Panc1 (cell line): ENCODE measurements at regions not wholly inside any gene's neighbourhood (a gene's known extent, or its start where the extent isn't known, plus 50 kb on each side); places are given as distances from the start of the nearest gene placed in this dataset.

Experiments
- ATAC-seq: fragments of 200-7000 bp; cut with Tn5 transposase; 2 replicates; pipeline ENCODE4 v1.9.1; 2020; ENCODE audit warnings: mild to moderate bottlenecking, moderate library complexity
- BruUV-seq: library from RNA; stranded (reverse); fragments of 400-500 nt; replicated peaks from 2 replicates; lab custom pipeline; 2021; lab: Mats Ljungman, UMichigan
- CTCF ChIA-PET: fragments of 300-600 bp; sonication (Branson Sonifier 250); formaldehyde crosslinking; loops from one replicate; lab custom pipeline; 2022; ENCODE audit warnings: antibody characterized with exemption; lab: Charles Lee
- POLR2A ChIA-PET: fragments of 300-600 bp; sonication (Branson Sonifier 250); formaldehyde crosslinking; loops from one replicate; lab custom pipeline; 2022; ENCODE audit warnings: antibody characterized with exemption; lab: Charles Lee
- DNase-seq: peaks from one replicate; pipeline ENCODE4 v3.0.0-alpha.2; 2010; ENCODE audit warnings: low read depth, low spot score
- H3K27ac ChIP-seq: 2 replicates; pipeline ENCODE4 v1.5.1; 2011; ENCODE audit warnings: mild to moderate bottlenecking, low read length, inconsistent platforms
- H3K27me3 ChIP-seq: fragments of 200-500 bp; sonication (Bioruptor generic); 2 replicates; pipeline ENCODE4 v1.6.0; 2014; ENCODE audit warnings: low read length, inconsistent platforms; ENCODE audit not compliant: control insufficient read depth, insufficient read depth
- H3K36me3 ChIP-seq: fragments of 200-500 bp; sonication (Bioruptor generic); 2 replicates; pipeline ENCODE4 v1.5.1; 2014; ENCODE audit warnings: inconsistent platforms, mild to moderate bottlenecking, low read length, moderate library complexity; ENCODE audit not compliant: control insufficient read depth, insufficient read depth
- H3K4me1 ChIP-seq: 2 replicates; pipeline ENCODE4 v1.5.1; 2011; ENCODE audit warnings: inconsistent platforms, mild to moderate bottlenecking, low read length, moderate library complexity; ENCODE audit not compliant: control insufficient read depth, insufficient read depth
- H3K4me3 ChIP-seq, 2 experiments: 2 replicates each; pipeline ENCODE4 v1.5.1; 2011 to 2012; ENCODE audit warnings: low read depth in 2 of 2, low read length in 2 of 2, mild to moderate bottlenecking in 2 of 2, inconsistent platforms in 1 of 2, moderate library complexity in 1 of 2
- H3K9me3 ChIP-seq: fragments of 200-500 bp; sonication (Bioruptor generic); 2 replicates; pipeline ENCODE4 v1.5.1; 2014; ENCODE audit warnings: low read depth, mild to moderate bottlenecking, inconsistent platforms, low read length, moderate library complexity; ENCODE audit not compliant: control insufficient read depth, insufficient read depth
- POLR2AphosphoS5 ChIP-seq: IDR thresholded peaks from 2 replicates; pipeline ENCODE4 v1.6.1; 2012; ENCODE audit warnings: mild to moderate bottlenecking, low read depth, low read length, moderate library complexity
- REST ChIP-seq, 2 experiments: IDR thresholded peaks; 2 replicates each; pipeline ENCODE4 v1.6.1; 2011 to 2012; ENCODE audit warnings: low read depth in 2 of 2, control low read depth in 1 of 2, low read length in 1 of 2, mild to moderate bottlenecking in 1 of 2, moderate library complexity in 1 of 2; ENCODE audit not compliant: insufficient read depth in 1 of 2
- SIN3A ChIP-seq: IDR thresholded peaks from 2 replicates; pipeline ENCODE4 v1.6.1; 2012; ENCODE audit warnings: low read depth, mild to moderate bottlenecking, low read length, moderate library complexity, borderline replicate concordance; ENCODE audit not compliant: insufficient read depth
- TCF7L2 ChIP-seq: IDR thresholded peaks from 2 replicates; pipeline ENCODE4 v1.6.1; 2011; ENCODE audit warnings: mild to moderate bottlenecking, low read depth, low read length, inconsistent platforms
- in situ Hi-C: cut with HindIII; loops from 2 replicates; pipeline ENCODE4 v1.10.0; 2016; ENCODE audit warnings: low sequenced_read_pairs, low pct_unique_long_range_greater_than_20kb
- intact Hi-C: fragments of 100-400 bp; cut with micrococcal nuclease; formaldehyde crosslinking; loops from one replicate; pipeline ENCODE4 v1.10.0; 2022; ENCODE audit not compliant: unreplicated experiment
- TF ChIP-seq, protein P1 (sequence below): fragments of 450-650 bp; IDR thresholded peaks from 2 replicates; pipeline ENCODE4 v1.5.1; 2017; ENCODE audit warnings: mild to moderate bottlenecking

DNA sequence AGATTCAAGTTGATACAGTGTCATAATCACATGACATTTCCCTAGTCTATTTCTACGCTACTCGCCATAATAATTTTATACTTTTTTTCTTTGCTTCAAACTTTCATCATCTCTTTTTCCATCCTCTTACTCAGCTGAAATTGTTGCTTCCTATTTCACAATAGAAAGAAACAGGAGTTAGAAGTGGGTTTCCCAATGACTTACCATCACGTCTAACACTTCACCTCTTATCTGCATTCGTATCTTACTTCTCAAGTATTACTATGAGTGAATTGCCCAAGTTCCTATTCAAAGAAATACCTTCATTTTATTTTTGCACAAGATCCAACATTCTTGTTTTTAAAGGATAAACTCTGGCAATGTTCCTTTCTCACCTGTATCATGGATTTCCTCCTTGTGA, 1539.9 kb downstream of the SI start:
- TF ChIP-seq POLR2AphosphoS5 (no peak), TCF7L2 (no peak), SIN3A (no peak), REST (IDR thresholded peaks at IDR 0.05; ENCODE audit: insufficient read depth in 1 of 2, low read depth in 2 of 2, low read length in 1 of 2) (no peak)
- TF ChIP-seq, protein P1, sequence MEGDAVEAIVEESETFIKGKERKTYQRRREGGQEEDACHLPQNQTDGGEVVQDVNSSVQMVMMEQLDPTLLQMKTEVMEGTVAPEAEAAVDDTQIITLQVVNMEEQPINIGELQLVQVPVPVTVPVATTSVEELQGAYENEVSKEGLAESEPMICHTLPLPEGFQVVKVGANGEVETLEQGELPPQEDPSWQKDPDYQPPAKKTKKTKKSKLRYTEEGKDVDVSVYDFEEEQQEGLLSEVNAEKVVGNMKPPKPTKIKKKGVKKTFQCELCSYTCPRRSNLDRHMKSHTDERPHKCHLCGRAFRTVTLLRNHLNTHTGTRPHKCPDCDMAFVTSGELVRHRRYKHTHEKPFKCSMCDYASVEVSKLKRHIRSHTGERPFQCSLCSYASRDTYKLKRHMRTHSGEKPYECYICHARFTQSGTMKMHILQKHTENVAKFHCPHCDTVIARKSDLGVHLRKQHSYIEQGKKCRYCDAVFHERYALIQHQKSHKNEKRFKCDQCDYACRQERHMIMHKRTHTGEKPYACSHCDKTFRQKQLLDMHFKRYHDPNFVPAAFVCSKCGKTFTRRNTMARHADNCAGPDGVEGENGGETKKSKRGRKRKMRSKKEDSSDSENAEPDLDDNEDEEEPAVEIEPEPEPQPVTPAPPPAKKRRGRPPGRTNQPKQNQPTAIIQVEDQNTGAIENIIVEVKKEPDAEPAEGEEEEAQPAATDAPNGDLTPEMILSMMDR = no peak
- Histone ChIP-seq H3K9me3 (no peaks in the 10 kb centered on the region), H3K4me3 (no peak overlapping the region), H3K27ac (no peak overlapping the region), H3K27me3 (no peaks in the 10 kb centered on the region), H3K36me3 (no peaks in the 10 kb centered on the region), H3K4me1 (no peaks in the 10 kb centered on the region)
- intact Hi-C loops (no loop called here), in situ Hi-C loops (no loop called here)
- no peak for ATAC-seq
- POLR2A ChIA-PET = no interaction called here
- CTCF ChIA-PET = no interaction called here
- no TSS peak for BruUV-seq
- no peak for DNase-seq

GRCh38 chr3:163533381-163533780, 1544.9 kb downstream of the SI start:
- ChIA-PET CTCF (no interaction called here), POLR2A (no interaction called here)
- in situ Hi-C loops (no loop called here), intact Hi-C loops (no loop called here)
- Histone ChIP-seq H3K27me3 (no peaks in the 10 kb centered on the region), H3K27ac (no peak overlapping the region), H3K36me3 (no peaks in the 10 kb centered on the region), H3K9me3 (no peaks in the 10 kb centered on the region), H3K4me1 (no peaks in the 10 kb centered on the region), H3K4me3 (no peak overlapping the region)
- TF ChIP-seq SIN3A (no peak), POLR2AphosphoS5 (no peak), REST (IDR thresholded peaks at IDR 0.05; ENCODE audit: insufficient read depth in 1 of 2, low read depth in 2 of 2, low read length in 1 of 2) (no peak), TCF7L2 (no peak)
- TF ChIP-seq, protein P1 = no peak
- no peak for DNase-seq
- no TSS peak for BruUV-seq
- ATAC-seq = no peak
